ENCODE measurements at regions not wholly inside any gene's neighbourhood (a gene's known extent, or its start where the extent isn't known, plus 50 kb on each side); places are given as distances from the start of the nearest gene placed in this dataset.

- Histone ChIP-seq H3K4me3 (no peak overlapping the region), H3K27ac (no peak overlapping the region), H3K4me1 (replicated peaks) (no peaks in the 10 kb centered on the region), H3K36me3 (no peaks in the 10 kb centered on the region), H3K27me3 (replicated peaks; ENCODE audit: insufficient read depth) (no peaks in the 10 kb centered on the region), H3K9me3 (no peaks in the 10 kb centered on the region)
- intact Hi-C loops (cut with DNase I): no loop called here
- no peak for DNase-seq (ENCODE audit: low spot score)
- no peak for TF ChIP-seq POLR2AphosphoS5 (IDR thresholded peaks at IDR 0.05)
- no peak for TF ChIP-seq POLR2A (IDR thresholded peaks at IDR 0.05)
- TF ChIP-seq, protein P1, sequence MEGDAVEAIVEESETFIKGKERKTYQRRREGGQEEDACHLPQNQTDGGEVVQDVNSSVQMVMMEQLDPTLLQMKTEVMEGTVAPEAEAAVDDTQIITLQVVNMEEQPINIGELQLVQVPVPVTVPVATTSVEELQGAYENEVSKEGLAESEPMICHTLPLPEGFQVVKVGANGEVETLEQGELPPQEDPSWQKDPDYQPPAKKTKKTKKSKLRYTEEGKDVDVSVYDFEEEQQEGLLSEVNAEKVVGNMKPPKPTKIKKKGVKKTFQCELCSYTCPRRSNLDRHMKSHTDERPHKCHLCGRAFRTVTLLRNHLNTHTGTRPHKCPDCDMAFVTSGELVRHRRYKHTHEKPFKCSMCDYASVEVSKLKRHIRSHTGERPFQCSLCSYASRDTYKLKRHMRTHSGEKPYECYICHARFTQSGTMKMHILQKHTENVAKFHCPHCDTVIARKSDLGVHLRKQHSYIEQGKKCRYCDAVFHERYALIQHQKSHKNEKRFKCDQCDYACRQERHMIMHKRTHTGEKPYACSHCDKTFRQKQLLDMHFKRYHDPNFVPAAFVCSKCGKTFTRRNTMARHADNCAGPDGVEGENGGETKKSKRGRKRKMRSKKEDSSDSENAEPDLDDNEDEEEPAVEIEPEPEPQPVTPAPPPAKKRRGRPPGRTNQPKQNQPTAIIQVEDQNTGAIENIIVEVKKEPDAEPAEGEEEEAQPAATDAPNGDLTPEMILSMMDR (IDR thresholded peaks at IDR 0.05): no peak
Observed at GRCh38 chr5:120083851-120084542, 380.1 kb upstream of the PRR16 start.

DNA sequence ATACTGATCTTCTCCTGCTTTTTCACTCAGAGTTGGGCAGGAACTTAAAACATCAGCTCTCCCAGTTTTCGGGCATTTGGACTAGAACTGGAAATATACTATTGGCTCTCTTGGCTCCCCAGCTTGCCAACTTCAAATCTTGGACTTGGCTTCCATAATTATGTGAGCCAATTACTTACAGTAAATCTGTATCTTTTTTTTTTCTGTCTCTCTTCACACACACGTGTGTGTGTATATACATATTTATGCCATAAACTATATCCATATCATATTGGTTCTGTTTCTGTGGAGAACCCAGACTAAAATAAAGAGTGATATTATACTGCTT, 379.6 kb upstream of the PRR16 start:
- Histone ChIP-seq H3K27me3 (replicated peaks; ENCODE audit: insufficient read depth) (no peaks in the 10 kb centered on the region), H3K36me3 (no peaks in the 10 kb centered on the region), H3K27ac (no peak overlapping the region), H3K4me3 (no peak overlapping the region), H3K9me3 (no peaks in the 10 kb centered on the region), H3K4me1 (replicated peaks) (no peaks in the 10 kb centered on the region)
- no peak for TF ChIP-seq POLR2A (IDR thresholded peaks at IDR 0.05)
- TF ChIP-seq, protein P1 (IDR thresholded peaks at IDR 0.05): no peak
- no peak for TF ChIP-seq POLR2AphosphoS5 (IDR thresholded peaks at IDR 0.05)
- no peak for DNase-seq (ENCODE audit: low spot score)
- WGBS: 62% methylated on average over 2 of the region's 2 CpGs
- intact Hi-C loops (cut with DNase I): no loop called here

- intact Hi-C loops (cut with DNase I): no loop called here
- Histone ChIP-seq H3K27ac (no peak overlapping the region), H3K36me3 (no peaks in the 10 kb centered on the region), H3K27me3 (replicated peaks; ENCODE audit: insufficient read depth) (no peaks in the 10 kb centered on the region), H3K9me3 (no peaks in the 10 kb centered on the region), H3K4me3 (no peak overlapping the region), H3K4me1 (replicated peaks) (no peaks in the 10 kb centered on the region)
- no peak for DNase-seq (ENCODE audit: low spot score)
- TF ChIP-seq, protein P1 (IDR thresholded peaks at IDR 0.05): no peak
- TF ChIP-seq POLR2AphosphoS5 (IDR thresholded peaks at IDR 0.05): no peak
- TF ChIP-seq POLR2A (IDR thresholded peaks at IDR 0.05): no peak
- 100% methylated on average over 2 of the region's 2 CpGs for WGBS
Observed at GRCh38 chr5:120086081-120086480, 378.0 kb upstream of the PRR16 start.

GRCh38 chr5:120088412-120088811, 375.7 kb upstream of the PRR16 start:
- Histone ChIP-seq H3K36me3 (no peaks in the 10 kb centered on the region), H3K4me1 (replicated peaks) (no peaks in the 10 kb centered on the region), H3K4me3 (no peak overlapping the region), H3K27ac (no peak overlapping the region), H3K9me3 (no peaks in the 10 kb centered on the region), H3K27me3 (replicated peaks; ENCODE audit: insufficient read depth) (no peaks in the 10 kb centered on the region)
- no peak for DNase-seq (ENCODE audit: low spot score)
- WGBS: 77% methylated on average over 2 of the region's 2 CpGs
- intact Hi-C loops (cut with DNase I): no loop called here
- TF ChIP-seq, protein P1 (IDR thresholded peaks at IDR 0.05): no peak

GRCh38 chr5:120088836-120089235, 375.3 kb upstream of the PRR16 start:
- intact Hi-C loops (cut with DNase I): no loop called here
- H3K4me3 ChIP-seq: no peak overlapping the region
- no peak overlapping the region for H3K27ac ChIP-seq
- no peak for DNase-seq (ENCODE audit: low spot score)
- no peaks in the 10 kb centered on the region for H3K27me3 ChIP-seq (replicated peaks; ENCODE audit: insufficient read depth)
- H3K36me3 ChIP-seq: no peaks in the 10 kb centered on the region
- H3K9me3 ChIP-seq: no peaks in the 10 kb centered on the region
- WGBS: 59% methylated on average over 1 of the region's 1 CpG
- TF ChIP-seq POLR2AphosphoS5 (IDR thresholded peaks at IDR 0.05) (no peak), POLR2A (IDR thresholded peaks at IDR 0.05) (no peak)
- TF ChIP-seq, protein P1 (IDR thresholded peaks at IDR 0.05): no peak
- H3K4me1 ChIP-seq (replicated peaks): no peaks in the 10 kb centered on the region
